ENCODE measurements at regions not wholly inside any gene's neighbourhood (a gene's known extent, or its start where the extent isn't known, plus 50 kb on each side); places are given as distances from the start of the nearest gene placed in this dataset.
"Not testable (repeated sequence)": the region's sequence is repeated elsewhere in the genome, so short reads cannot be mapped to it uniquely, and the experiment has no call there.

GRCh38 chr10:124241510-124241909, 148.1 kb upstream of the CHST15 start:
- DNase-seq, result not testable (repeated sequence)

GRCh38 chr10:124240839-124241291, 147.5 kb upstream of the CHST15 start:
- no peak for DNase-seq

GRCh38 chr10:124239696-124240095, 146.3 kb upstream of the CHST15 start:
- DNase-seq, result no peak

- DNase-seq, result no peak
These were observed 145.7 kb upstream of the CHST15 start for GRCh38 chr10:124239134-124239533.

- DNase-seq, result no peak
These were observed 145.0 kb upstream of the CHST15 start for GRCh38 chr10:124238367-124238766.

GRCh38 chr10:124237282-124237961, 144.0 kb upstream of the CHST15 start:
- no peak for DNase-seq

GRCh38 chr10:124236816-124237215, 143.4 kb upstream of the CHST15 start:
- DNase-seq, result no peak

GRCh38 chr10:124236136-124236535, 142.7 kb upstream of the CHST15 start:
- DNase-seq, result no peak

- DNase-seq, result no peak
These were observed 141.8 kb upstream of the CHST15 start for GRCh38 chr10:124235232-124235631.

- no peak for DNase-seq
These were observed 140.2 kb upstream of the CHST15 start for GRCh38 chr10:124233546-124234138.

GRCh38 chr10:124232686-124233545, 139.5 kb upstream of the CHST15 start:
- DNase-seq, result no peak

GRCh38 chr10:124231168-124232155, 138.1 kb upstream of the CHST15 start:
- peak; percentile 28 for DNase-seq

- no peak for DNase-seq
These were observed 137.3 kb upstream of the CHST15 start for GRCh38 chr10:124230635-124231167.

GRCh38 chr10:124229989-124230634, 136.7 kb upstream of the CHST15 start:
- no peak for DNase-seq

GRCh38 chr10:124229201-124229988, 136.0 kb upstream of the CHST15 start:
- no peak for DNase-seq

GRCh38 chr10:124228471-124228870, 135.1 kb upstream of the CHST15 start:
- no peak for DNase-seq

GRCh38 chr10:124227988-124228387, 134.6 kb upstream of the CHST15 start:
- no peak for DNase-seq

GRCh38 chr10:124227055-124227975, 133.9 kb upstream of the CHST15 start:
- no peak for DNase-seq

GRCh38 chr10:124226271-124227054, 133.1 kb upstream of the CHST15 start:
- DNase-seq, result no peak

Measured in CD4-positive, alpha-beta T cell treated with Interferon gamma for 1 hour (primary cell).